H1 (cell line): ENCODE measurements at regions not wholly inside any gene's neighbourhood (a gene's known extent, or its start where the extent isn't known, plus 50 kb on each side); places are given as distances from the start of the nearest gene placed in this dataset.

Experiments
- CTCF ChIA-PET: fragments of 300-600 bp; sonication (Branson Sonifier 250); formaldehyde crosslinking; loops from one replicate; lab custom pipeline; 2021; ENCODE audit not compliant: partially characterized antibody; lab: Charles Lee
- POLR2A ChIA-PET: fragments of 300-600 bp; sonication (Branson Sonifier 250); formaldehyde crosslinking; loops from one replicate; lab custom pipeline; 2021; ENCODE audit warnings: inconsistent platforms; ENCODE audit not compliant: partially characterized antibody; lab: Charles Lee
- DNase-seq, 2 experiments: peaks; one replicate each; pipeline versions ENCODE4 v3.0.0 to v3.0.0-alpha.2; 2010 to 2022; ENCODE audit warnings: low spot score in 2 of 2, low read depth in 1 of 2, mixed read lengths in 1 of 2
- FAIRE-seq: peaks from 2 replicates; lab custom pipeline; 2011; peaks lifted over from hg19 to GRCh38; lab: Jason Lieb, UNC
- H2AFZ ChIP-seq: 2 replicates; pipeline ENCODE4 v1.8.1; 2012; ENCODE audit warnings: low read length, inconsistent platforms
- H2AK5ac ChIP-seq: 2 replicates; pipeline ENCODE4 v1.6.1; 2013; ENCODE audit warnings: low read depth, low read length
- H2BK120ac ChIP-seq: replicated peaks from 2 replicates; pipeline ENCODE3; 2013; ENCODE audit warnings: low read depth, low read length, inconsistent platforms
- H2BK12ac ChIP-seq: 2 replicates; pipeline ENCODE4 v1.6.1; 2013; ENCODE audit warnings: low read depth, low read length
- H2BK15ac ChIP-seq: 2 replicates; pipeline ENCODE4 v1.6.1; 2013; ENCODE audit warnings: low read length
- H2BK20ac ChIP-seq: 2 replicates; pipeline ENCODE4 v1.6.1; 2013; ENCODE audit warnings: low read length
- H2BK5ac ChIP-seq: 2 replicates; pipeline ENCODE4 v1.6.1; 2013; ENCODE audit warnings: low read depth, low read length
- H3K14ac ChIP-seq: 2 replicates; pipeline ENCODE4 v1.6.1; 2013; ENCODE audit warnings: inconsistent platforms; ENCODE audit not compliant: insufficient read length
- H3K18ac ChIP-seq: 2 replicates; pipeline ENCODE4 v1.6.1; 2013; ENCODE audit warnings: low read length; ENCODE audit errors: extremely low read depth
- H3K23ac ChIP-seq: 2 replicates; pipeline ENCODE4 v1.6.1; 2013; ENCODE audit warnings: inconsistent platforms; ENCODE audit not compliant: insufficient read length
- H3K23me2 ChIP-seq: 2 replicates; pipeline ENCODE4 v1.6.1; 2013; ENCODE audit warnings: low read depth, low read length
- H3K27ac ChIP-seq: 2 replicates; pipeline ENCODE4 v1.6.1; 2011; ENCODE audit warnings: low read depth, low read length, inconsistent platforms
- H3K27me3 ChIP-seq, 4 experiments: replicated peaks in 1 of 4; 1 replicate in 1 of 4; 2 replicates in 3 of 4; pipeline versions ENCODE4 v1.6.1 to v1.8.1; 2011 to 2013; ENCODE audit warnings: low read length in 3 of 4, mild to moderate bottlenecking in 3 of 4, inconsistent platforms in 2 of 4, mixed read lengths in 2 of 4, moderate library complexity in 1 of 4; ENCODE audit not compliant: control insufficient read depth in 3 of 4, insufficient read depth in 3 of 4; ENCODE audit errors: extremely low read depth in 1 of 4
- H3K36me3 ChIP-seq, 4 experiments: 2 replicates each; pipeline versions ENCODE4 v1.6.1 to v1.8.1; 2011 to 2013; ENCODE audit warnings: mild to moderate bottlenecking in 4 of 4, low read length in 3 of 4, moderate library complexity in 2 of 4, control low read depth in 1 of 4, inconsistent platforms in 1 of 4; ENCODE audit not compliant: insufficient read depth in 4 of 4, control insufficient read depth in 2 of 4
- H3K4ac ChIP-seq: replicated peaks from 2 replicates; pipeline ENCODE3; 2013; ENCODE audit warnings: low read length, low read depth, mixed read lengths, inconsistent platforms; ENCODE audit not compliant: insufficient read length
- H3K4me1 ChIP-seq, 4 experiments: replicated peaks in 1 of 4; 1 replicate in 1 of 4; 2 replicates in 3 of 4; pipeline versions ENCODE4 v1.6.1 to v1.8.1; 2011 to 2013; ENCODE audit warnings: low read length in 3 of 4, inconsistent platforms in 2 of 4, mixed read lengths in 1 of 4; ENCODE audit not compliant: insufficient read depth in 4 of 4, control insufficient read depth in 3 of 4
- H3K4me2 ChIP-seq, 2 experiments: 2 replicates each; pipeline versions ENCODE4 v1.6.1 to v1.8.1; 2011 to 2013; ENCODE audit warnings: low read depth in 2 of 2, low read length in 2 of 2, control low read depth in 1 of 2, inconsistent platforms in 1 of 2, mild to moderate bottlenecking in 1 of 2; ENCODE audit not compliant: insufficient read depth in 1 of 2
- H3K4me3 ChIP-seq, 4 experiments: fragments of 200-600, 300-600 bp in 1 of 4; sonication (generic), shearing (Covaris generic), sonication (Bioruptor Twin) in 1 of 4; 2 replicates each; pipeline versions ENCODE4 v1.5.1 to v1.8.1; 2011 to 2016; ENCODE audit warnings: low read length in 4 of 4, low read depth in 3 of 4, control low read depth in 2 of 4, inconsistent platforms in 2 of 4, mild to moderate bottlenecking in 2 of 4, mixed read lengths in 1 of 4, moderate library complexity in 1 of 4; ENCODE audit not compliant: insufficient read depth in 2 of 4; ENCODE audit errors: extremely low read depth in 1 of 4
- H3K56ac ChIP-seq: replicated peaks from 2 replicates; pipeline ENCODE3; 2013; ENCODE audit warnings: low read depth, mild to moderate bottlenecking, mixed read lengths, low read length, inconsistent platforms; ENCODE audit not compliant: insufficient read length
- H3K79me1 ChIP-seq: 2 replicates; pipeline ENCODE4 v1.6.1; 2013; ENCODE audit warnings: low read depth, low read length, control low read depth
- H3K79me2 ChIP-seq, 2 experiments: 2 replicates each; pipeline versions ENCODE4 v1.6.1 to v1.8.1; 2012 to 2013; ENCODE audit warnings: low read length in 2 of 2, mild to moderate bottlenecking in 2 of 2, inconsistent platforms in 1 of 2; ENCODE audit not compliant: insufficient read depth in 2 of 2, control insufficient read depth in 1 of 2
- H3K9ac ChIP-seq, 4 experiments: replicated peaks in 1 of 4; 1 replicate in 1 of 4; 2 replicates in 3 of 4; pipeline versions ENCODE4 v1.6.1 to v1.8.1; 2011 to 2013; ENCODE audit warnings: low read depth in 3 of 4, low read length in 3 of 4, control low read depth in 2 of 4, mild to moderate bottlenecking in 2 of 4, moderate library complexity in 2 of 4, inconsistent platforms in 1 of 4; ENCODE audit errors: extremely low read depth in 1 of 4
- H3K9me3 ChIP-seq, 2 experiments: 2 replicates each; pipeline versions ENCODE4 v1.6.1 to v1.8.1; 2012 to 2013; ENCODE audit warnings: mild to moderate bottlenecking in 2 of 2, moderate library complexity in 2 of 2, control low read depth in 1 of 2, inconsistent platforms in 1 of 2, low read depth in 1 of 2, low read length in 1 of 2, mixed read lengths in 1 of 2; ENCODE audit not compliant: insufficient read depth in 2 of 2
- H4K20me1 ChIP-seq, 2 experiments: replicated peaks in 1 of 2; 2 replicates each; pipeline versions ENCODE3 to v1.8.1; 2011 to 2013; ENCODE audit warnings: inconsistent platforms in 2 of 2, low read length in 2 of 2, mild to moderate bottlenecking in 1 of 2; ENCODE audit not compliant: insufficient read depth in 2 of 2, control insufficient read depth in 1 of 2
- H4K5ac ChIP-seq: 2 replicates; pipeline ENCODE4 v1.6.1; 2013; ENCODE audit warnings: low read length, low read depth, mixed read lengths, inconsistent platforms; ENCODE audit not compliant: insufficient read length
- H4K8ac ChIP-seq: 2 replicates; pipeline ENCODE4 v1.8.0; 2013; ENCODE audit warnings: mild to moderate bottlenecking, moderate library complexity, low read length, inconsistent platforms; ENCODE audit not compliant: insufficient read depth; ENCODE audit errors: extremely low read depth
- H4K91ac ChIP-seq: replicated peaks from 2 replicates; pipeline ENCODE3; 2013; ENCODE audit warnings: low read length, mixed read lengths, inconsistent platforms; ENCODE audit not compliant: insufficient read length
- BCL11A ChIP-seq, 2 experiments: IDR thresholded peaks; one replicate each; pipeline ENCODE4 v1.6.1; 2011; ENCODE audit warnings: low read depth in 2 of 2, low read length in 2 of 2, mild to moderate bottlenecking in 2 of 2
- BRCA1 ChIP-seq: IDR thresholded peaks from 2 replicates; pipeline ENCODE4 v1.6.1; 2012; ENCODE audit warnings: low read depth, low read length, improper control_type of control experiment
- CEBPB ChIP-seq: IDR thresholded peaks from 2 replicates; pipeline ENCODE4 v1.6.1; 2012; ENCODE audit warnings: low read depth, low read length
- FOSL1 ChIP-seq: IDR thresholded peaks from 2 replicates; pipeline ENCODE4 v1.6.1; 2011; ENCODE audit warnings: mild to moderate bottlenecking, low read depth, low read length, moderate library complexity; ENCODE audit not compliant: insufficient read depth
- GABPA ChIP-seq: IDR thresholded peaks from 2 replicates; pipeline ENCODE4 v1.6.1; 2011; ENCODE audit warnings: mild to moderate bottlenecking, low read length, moderate library complexity, borderline replicate concordance; ENCODE audit not compliant: insufficient read depth
- KDM5A ChIP-seq: fragments of 200-600 bp; IDR thresholded peaks from 2 replicates; pipeline ENCODE4 v1.7.1; 2012; ENCODE audit warnings: mild to moderate bottlenecking, low read length, inconsistent platforms, mixed read lengths
- RAD21 ChIP-seq, 2 experiments: IDR thresholded peaks in 1 of 2; conservative IDR thresholded peaks in 1 of 2; 2 replicates each; pipeline ENCODE4 v1.6.1; 2011; ENCODE audit warnings: low read depth in 2 of 2, low read length in 2 of 2, improper control_type of control experiment in 1 of 2, inconsistent platforms in 1 of 2, mild to moderate bottlenecking in 1 of 2, moderate library complexity in 1 of 2
- RBBP5 ChIP-seq: IDR thresholded peaks from 2 replicates; pipeline ENCODE4 v1.7.1; 2012; ENCODE audit warnings: low read depth, mild to moderate bottlenecking, inconsistent platforms, low read length, moderate library complexity, borderline replicate concordance
- SIX5 ChIP-seq: IDR thresholded peaks from 2 replicates; pipeline ENCODE4 v1.6.1; 2011; ENCODE audit warnings: mild to moderate bottlenecking, low read depth, low read length
- SRF ChIP-seq: IDR thresholded peaks from 2 replicates; pipeline ENCODE4 v1.6.1; 2011; ENCODE audit warnings: mild to moderate bottlenecking, low read depth, low read length, moderate library complexity
- TAF7 ChIP-seq: optimal IDR thresholded peaks from 2 replicates; pipeline ENCODE3; 2011; ENCODE audit warnings: low read depth, mild to moderate bottlenecking, inconsistent platforms, low read length, moderate library complexity, borderline replicate concordance
- WGBS, 2 experiments: shearing (Covaris generic) in 1 of 2; methylation state at CpG; one replicate each; pipeline versions ENCODE4 v1.1.6 to v1.1.7; 2013 to 2015; ENCODE audit warnings: low lambda C conversion rate in 2 of 2, mixed read lengths in 2 of 2, inconsistent platforms in 1 of 2, low coverage in 1 of 2, missing lambda C conversion rate in 1 of 2; ENCODE audit not compliant: insufficient replicate concordance in 2 of 2, insufficient coverage in 1 of 2, insufficient read length in 1 of 2; ENCODE audit errors: extremely low coverage in 1 of 2, missing lambda C conversion rate in 1 of 2; 5-methylcytosine and 5-hydroxymethylcytosine counted together
- TF ChIP-seq, protein P1 (sequence below): IDR thresholded peaks from 2 replicates; pipeline ENCODE4 v1.6.1; 2012; ENCODE audit warnings: inconsistent platforms
- TF ChIP-seq, protein P2 (sequence below): IDR thresholded peaks from 2 replicates; pipeline ENCODE4 v1.6.1; 2012; ENCODE audit warnings: inconsistent platforms

DNA sequence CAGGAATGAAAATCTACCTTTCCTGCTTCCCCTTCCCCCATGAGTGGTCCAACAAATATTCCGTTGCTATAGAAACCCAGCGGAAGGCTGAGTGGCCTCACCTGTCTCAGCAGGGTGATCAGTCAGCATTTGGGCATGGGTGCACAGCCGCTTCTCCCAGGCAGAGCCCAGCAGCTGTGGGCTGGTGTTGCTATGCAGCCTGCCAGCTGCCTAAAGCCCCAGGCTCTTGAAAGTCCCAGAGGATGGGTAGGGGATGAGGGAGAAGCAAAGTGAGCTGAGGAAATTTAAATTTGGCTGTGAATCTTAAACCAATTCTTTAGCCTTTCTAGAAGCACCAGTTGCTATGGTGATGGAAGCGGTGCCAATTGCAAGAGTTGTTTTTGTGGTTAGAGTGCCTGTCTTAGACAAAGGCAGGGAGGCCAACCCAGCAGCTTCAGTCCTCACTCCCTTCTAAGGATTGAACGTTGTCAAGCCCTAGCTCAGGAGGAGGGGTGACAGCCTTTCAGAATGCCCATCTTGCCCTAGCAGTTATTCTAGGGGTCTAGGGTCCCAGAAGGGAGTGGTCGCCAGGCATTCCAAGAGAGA lies 151.5 kb upstream of the PITX1 start:
- Histone ChIP-seq H2BK12ac (no peak overlapping the region), H3K9me3 (no peaks in the 10 kb centered on the region), H2BK120ac (no peak overlapping the region), H3K9ac (no peak overlapping the region), H3K27me3 (peaks cover 0 to 3% (median 1%) of the 10 kb centered on the region in 4 experiments; a peak in 5 of 7 replicates), H4K91ac (no peak overlapping the region), H4K5ac (no peak overlapping the region), H3K79me2 (no peaks in the 10 kb centered on the region), H2AFZ (no peak overlapping the region), H2BK5ac (no peak overlapping the region), H4K8ac (peak overlapping the region; percentile 76), H3K23ac (no peak overlapping the region), H3K18ac (no peak overlapping the region), H3K4ac (no peak overlapping the region), H2BK15ac (no peak overlapping the region), H3K27ac (no peak overlapping the region), H2BK20ac (no peak overlapping the region), H4K20me1 (no peaks in the 10 kb centered on the region), H3K36me3 (no peaks in the 10 kb centered on the region), H3K4me3 (no peak overlapping the region), H3K79me1 (no peaks in the 10 kb centered on the region), H3K4me2 (no peak overlapping the region), H3K14ac (no peak overlapping the region), H3K56ac (no peak overlapping the region), H2AK5ac (no peak overlapping the region), H3K4me1 (peaks cover 0 to 7% (median 3%) of the 10 kb centered on the region in 4 experiments; a peak in 5 of 7 replicates), H3K23me2 (no peaks in the 10 kb centered on the region)
- POLR2A ChIA-PET: no interaction called here
- 83% methylated on average over 6 of the region's 6 CpGs; no CpG with 5 or more reads in 1 of the 2 experiments for WGBS, 2 experiments
- DNase-seq (no peak), FAIRE-seq (no peak)
- CTCF ChIA-PET: interaction anchor here (0.6 to 2.5 kb wide), 4 partner anchors 9 to 674 kb away, joined by 3 to 11 read pairs (median 5); no protein-coding TSS in a partner anchor
- TF ChIP-seq BRCA1: no peak
- TF ChIP-seq BCL11A (IDR thresholded peaks at IDR 0.05; ENCODE audit: low read depth in 2 of 2, low read length in 2 of 2): no peak
- no peak for TF ChIP-seq KDM5A
- no peak for TF ChIP-seq GABPA
- TF ChIP-seq RAD21 (IDR thresholded peaks at IDR 0.05 in 1 of 2, conservative IDR thresholded peaks at IDR 0.05 in 1 of 2; ENCODE audit: low read depth in 2 of 2, low read length in 2 of 2): no peak
- no peak for TF ChIP-seq CEBPB
- no peak for TF ChIP-seq TAF7
- TF ChIP-seq, protein P1, sequence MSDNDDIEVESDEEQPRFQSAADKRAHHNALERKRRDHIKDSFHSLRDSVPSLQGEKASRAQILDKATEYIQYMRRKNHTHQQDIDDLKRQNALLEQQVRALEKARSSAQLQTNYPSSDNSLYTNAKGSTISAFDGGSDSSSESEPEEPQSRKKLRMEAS: no peak
- TF ChIP-seq, protein P2, sequence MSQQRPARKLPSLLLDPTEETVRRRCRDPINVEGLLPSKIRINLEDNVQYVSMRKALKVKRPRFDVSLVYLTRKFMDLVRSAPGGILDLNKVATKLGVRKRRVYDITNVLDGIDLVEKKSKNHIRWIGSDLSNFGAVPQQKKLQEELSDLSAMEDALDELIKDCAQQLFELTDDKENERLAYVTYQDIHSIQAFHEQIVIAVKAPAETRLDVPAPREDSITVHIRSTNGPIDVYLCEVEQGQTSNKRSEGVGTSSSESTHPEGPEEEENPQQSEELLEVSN: no peak
- TF ChIP-seq FOSL1: no peak
- no peak for TF ChIP-seq SIX5
- TF ChIP-seq SRF: no peak
- TF ChIP-seq RBBP5: no peak
